Neural cell (in vitro differentiated cells): ENCODE measurements at regions not wholly inside any gene's neighbourhood (a gene's known extent, or its start where the extent isn't known, plus 50 kb on each side); places are given as distances from the start of the nearest gene placed in this dataset.

ENCODE experiments used
- H2AFZ ChIP-seq: fragments of 200-600, 300-800 bp; sonication (generic), shearing (Covaris generic); 2 replicates; pipeline ENCODE4 v1.6.0; 2014; ENCODE audit warnings: low read depth, mild to moderate bottlenecking, antibody characterized with exemption, low read length, moderate library complexity
- H3F3A ChIP-seq: fragments of 200-600 bp; shearing (Covaris generic); 2 replicates; pipeline ENCODE4 v1.6.1; 2016; ENCODE audit warnings: mild to moderate bottlenecking, moderate library complexity, mixed read lengths, antibody characterized with exemption, low read length; ENCODE audit not compliant: insufficient read depth, poor library complexity, severe bottlenecking
- H3K27ac ChIP-seq: fragments of 200-600, 300-800 bp; sonication (generic), shearing (Covaris generic); 2 replicates; pipeline ENCODE4 v1.5.1; 2014; ENCODE audit warnings: mild to moderate bottlenecking, low read length, moderate library complexity
- H3K27me3 ChIP-seq: fragments of 300-800, 200-600 bp; sonication (generic), shearing (Covaris generic); 2 replicates; pipeline ENCODE4 v1.6.0; 2014; ENCODE audit warnings: mild to moderate bottlenecking, low read depth, low read length, moderate library complexity; ENCODE audit not compliant: insufficient read depth
- H3K36me3 ChIP-seq: fragments of 300-800, 200-600 bp; sonication (generic), shearing (Covaris generic); 2 replicates; pipeline ENCODE4 v1.5.1; 2014; ENCODE audit warnings: mild to moderate bottlenecking, antibody characterized with exemption, low read length, moderate library complexity; ENCODE audit not compliant: insufficient read depth
- H3K4me2 ChIP-seq: fragments of 300-800, 200-600 bp; sonication (generic), shearing (Covaris generic); 2 replicates; pipeline ENCODE4 v1.6.0; 2014; ENCODE audit warnings: mild to moderate bottlenecking, low read length
- H3K4me3 ChIP-seq: fragments of 300-800, 200-600 bp; sonication (generic), shearing (Covaris generic); 2 replicates; pipeline ENCODE4 v1.5.1; 2014; ENCODE audit warnings: mild to moderate bottlenecking, low read length, moderate library complexity
- H3K79me2 ChIP-seq: fragments of 200-600 bp; shearing (Covaris generic); replicated peaks from 2 replicates; pipeline ENCODE4 v1.6.0; 2014; ENCODE audit warnings: mild to moderate bottlenecking, low read length, moderate library complexity; ENCODE audit not compliant: insufficient read depth
- H3K9ac ChIP-seq: fragments of 300-800, 200-600 bp; sonication (generic), shearing (Covaris generic); 2 replicates; pipeline ENCODE4 v1.6.1; 2016; ENCODE audit warnings: mild to moderate bottlenecking, low read length, mixed read lengths
- H3K9me2 ChIP-seq: fragments of 200-600 bp; shearing (Covaris generic); 2 replicates; pipeline ENCODE4 v1.6.1; 2016; ENCODE audit warnings: mild to moderate bottlenecking, low read length, mixed read lengths; ENCODE audit not compliant: insufficient read depth
- H3K9me3 ChIP-seq: fragments of 200-600, 300-800 bp; sonication (generic), shearing (Covaris generic); 2 replicates; pipeline ENCODE4 v1.6.1; 2016; ENCODE audit warnings: mild to moderate bottlenecking, mixed run types, low read length, moderate library complexity, mixed read lengths
- H4K20me1 ChIP-seq: fragments of 200-600 bp; shearing (Covaris generic); 2 replicates; pipeline ENCODE4 v1.6.1; 2016; ENCODE audit warnings: mild to moderate bottlenecking, mixed run types; ENCODE audit not compliant: insufficient read depth
- CTCF ChIP-seq: fragments of 450-650 bp; IDR thresholded peaks from 2 replicates; pipeline ENCODE4 v1.5.1; 2014; ENCODE audit warnings: antibody characterized with exemption, mild to moderate bottlenecking, moderate library complexity; ENCODE audit not compliant: poor library complexity, severe bottlenecking
- EP300 ChIP-seq: fragments of 450-650 bp; conservative IDR thresholded peaks from 2 replicates; pipeline ENCODE4 v1.6.1; 2014; ENCODE audit warnings: antibody characterized with exemption, mild to moderate bottlenecking, moderate library complexity; ENCODE audit not compliant: poor library complexity, severe bottlenecking
- EZH2 ChIP-seq: fragments of 200-600, 300-800 bp; shearing (Covaris generic), sonication (generic); IDR thresholded peaks from 2 replicates; pipeline ENCODE4 v1.6.1; 2014; ENCODE audit warnings: antibody characterized with exemption, low read length, borderline replicate concordance, mild to moderate bottlenecking; ENCODE audit not compliant: insufficient read depth, poor library complexity, severe bottlenecking
- MXI1 ChIP-seq: fragments of 450-650 bp; conservative IDR thresholded peaks from 2 replicates; pipeline ENCODE4 v1.6.1; 2014; ENCODE audit warnings: antibody characterized with exemption, mild to moderate bottlenecking; ENCODE audit not compliant: poor library complexity, severe bottlenecking
- POLR2AphosphoS5 ChIP-seq: IDR thresholded peaks from 2 replicates; pipeline ENCODE4 v1.6.1; 2012
- RAD21 ChIP-seq: fragments of 450-650 bp; conservative IDR thresholded peaks from 2 replicates; pipeline ENCODE4 v1.6.1; 2014; ENCODE audit warnings: antibody characterized with exemption, mild to moderate bottlenecking, moderate library complexity
- REST ChIP-seq: IDR thresholded peaks from 2 replicates; pipeline ENCODE4 v1.6.1; 2012; ENCODE audit warnings: borderline replicate concordance
- SMC3 ChIP-seq: fragments of 450-650 bp; conservative IDR thresholded peaks from 2 replicates; pipeline ENCODE4 v1.6.1; 2014; ENCODE audit warnings: antibody characterized with exemption, mild to moderate bottlenecking, moderate library complexity; ENCODE audit not compliant: poor library complexity
- TAF1 ChIP-seq: IDR thresholded peaks from 2 replicates; pipeline ENCODE4 v1.6.1; 2012; ENCODE audit warnings: low read depth

- Histone ChIP-seq H3K27ac (no peak overlapping the region), H3K9me3 (no peaks in the 10 kb centered on the region), H2AFZ (no peak overlapping the region)
Measured at GRCh38 chr2:222806526-222807137, 54.2 kb upstream of the ACSL3 start.

GRCh38 chr2:222807431-222807830 is 53.4 kb upstream of the ACSL3 start:
- Histone ChIP-seq H3K27me3 (no peaks in the 10 kb centered on the region), H3K9ac (no peak overlapping the region), H2AFZ (no peak overlapping the region), H3F3A (no peaks in the 10 kb centered on the region), H3K9me3 (no peaks in the 10 kb centered on the region), H3K4me3 (no peak overlapping the region), H3K4me2 (no peak overlapping the region), H3K79me2 (no peaks in the 10 kb centered on the region), H3K36me3 (no peaks in the 10 kb centered on the region), H3K27ac (no peak overlapping the region), H4K20me1 (no peaks in the 10 kb centered on the region), H3K9me2 (no peaks in the 10 kb centered on the region)
- no peak for TF ChIP-seq CTCF
- TF ChIP-seq SMC3 = no peak
- TF ChIP-seq REST = no peak
- no peak for TF ChIP-seq POLR2AphosphoS5
- TF ChIP-seq EZH2 = no peak

More at GRCh38 chr2:222806526-222807137, 54.2 kb upstream of the ACSL3 start:
- no peaks in the 10 kb centered on the region for H3K27me3 ChIP-seq
- no peak overlapping the region for H3K4me2 ChIP-seq
- H3K36me3 ChIP-seq = no peaks in the 10 kb centered on the region
- no peaks in the 10 kb centered on the region for H4K20me1 ChIP-seq
- no peaks in the 10 kb centered on the region for H3K9me2 ChIP-seq
- no peaks in the 10 kb centered on the region for H3F3A ChIP-seq
- no peak for TF ChIP-seq REST
- TF ChIP-seq POLR2AphosphoS5 = no peak
- no peak for TF ChIP-seq MXI1
- TF ChIP-seq EP300 = no peak
- TF ChIP-seq TAF1 = no peak
- TF ChIP-seq SMC3 = no peak
- no peak for TF ChIP-seq RAD21
- TF ChIP-seq EZH2 = no peak
- no peak for TF ChIP-seq CTCF
- no peak overlapping the region for H3K9ac ChIP-seq
- H3K4me3 ChIP-seq = no peak overlapping the region
- no peaks in the 10 kb centered on the region for H3K79me2 ChIP-seq
